Spleen (tissue), 11 donors: ENCODE measurements at regions not wholly inside any gene's neighbourhood (a gene's known extent, or its start where the extent isn't known, plus 50 kb on each side); places are given as distances from the start of the nearest gene placed in this dataset.

ENCODE experiments used
- DNase-seq: peaks from one replicate; pipeline ENCODE4 v3.0.0-alpha.2; 2020
- H3K27ac ChIP-seq, 8 donors: fragments of 200-600 bp; sonication (generic) in 7 of 8; 1 replicate in 4 of 8; 2 replicates in 4 of 8; pipeline versions ENCODE4 v1.5.0 to v1.8.0; 2016 to 2021; ENCODE audit warnings: inconsistent platforms in 4 of 8, mild to moderate bottlenecking in 4 of 8, moderate library complexity in 1 of 8
- H3K27me3 ChIP-seq, 7 donors: fragments of 200-600 bp; sonication (generic) in 6 of 7; replicated peaks in 1 of 7; 1 replicate in 4 of 7; 2 replicates in 3 of 7; pipeline versions ENCODE4 v1.5.0 to v1.8.0; 2016 to 2021; ENCODE audit warnings: inconsistent platforms in 3 of 7, mild to moderate bottlenecking in 1 of 7
- H3K36me3 ChIP-seq, 6 donors: fragments of 200-600 bp; sonication (generic) in 5 of 6; 1 replicate in 4 of 6; 2 replicates in 2 of 6; pipeline versions ENCODE4 v1.5.0 to v1.8.0; 2016 to 2021; ENCODE audit warnings: inconsistent platforms in 2 of 6
- H3K4me1 ChIP-seq, 6 donors: fragments of 200-600 bp; sonication (generic) in 5 of 6; 1 replicate in 3 of 6; 2 replicates in 3 of 6; pipeline versions ENCODE4 v1.5.0 to v1.8.0; 2016 to 2021; ENCODE audit warnings: inconsistent platforms in 3 of 6
- H3K4me3 ChIP-seq, 8 donors: fragments of 200-600 bp; sonication (generic) in 7 of 8; 1 replicate in 4 of 8; 2 replicates in 4 of 8; pipeline versions ENCODE4 v1.5.0 to v1.8.0; 2016 to 2021; ENCODE audit warnings: inconsistent platforms in 4 of 8, mild to moderate bottlenecking in 4 of 8, moderate library complexity in 2 of 8
- H3K9me3 ChIP-seq, 8 donors: fragments of 200-600 bp; sonication (generic) in 7 of 8; 1 replicate in 4 of 8; 2 replicates in 4 of 8; pipeline versions ENCODE4 v1.5.0 to v1.8.0; 2016 to 2021; ENCODE audit warnings: inconsistent platforms in 4 of 8
- POLR2A ChIP-seq, 3 donors: fragments of 450-650 bp; IDR thresholded peaks; one replicate each; pipeline ENCODE4 v1.5.1; 2017; ENCODE audit warnings: antibody characterized with exemption in 3 of 3, mild to moderate bottlenecking in 1 of 3
- POLR2AphosphoS5 ChIP-seq, 3 donors: sonication (generic); formaldehyde crosslinking; IDR thresholded peaks; one replicate each; pipeline ENCODE4 v1.5.1; 2017; ENCODE audit warnings: antibody characterized with exemption in 3 of 3
- WGBS, 5 donors: extraction: QIAGEN DNeasy Blood & Tissue Kit in 3 of 5; methylation state at CpG; one replicate each; pipeline versions ENCODE4 v1.1.5 to v1.1.7; 2013 to 2018; 5-methylcytosine and 5-hydroxymethylcytosine counted together
- intact Hi-C: fragments of 100-400 bp; cut with DNase I; formaldehyde crosslinking; loops from one replicate; pipeline ENCODE4 v1.15.0; 2023; ENCODE audit warnings: low total_unique reads
- TF ChIP-seq, protein P1 (sequence below), 11 experiments: fragments of 200-600 bp in 7 of 11; fragments of 450-650 bp in 4 of 11; sonication (generic) in 4 of 11; IDR thresholded peaks in 8 of 11; conservative IDR thresholded peaks in 3 of 11; 1 replicate in 7 of 11; 2 replicates in 4 of 11; pipeline versions ENCODE4 v1.4.0 to v1.8.0; 2016 to 2021; ENCODE audit warnings: antibody characterized with exemption in 11 of 11, inconsistent platforms in 4 of 11, mild to moderate bottlenecking in 1 of 11
- donor health status: healthy with polysubstance abuse.
- donor health status: DM: no; HTN: no; CAD: no; lungs with moderate emphysema.
- donor health status: DM: no; HTN: no; CAD: no.
- donor health status: Bipolar disorder and iron deficiency.
- donor health status: healthy.
- donor health status: DM: no; HTN: no; CAD: no.
- donor health status: DM: yes; HTN: yes; CAD: no.

DNA sequence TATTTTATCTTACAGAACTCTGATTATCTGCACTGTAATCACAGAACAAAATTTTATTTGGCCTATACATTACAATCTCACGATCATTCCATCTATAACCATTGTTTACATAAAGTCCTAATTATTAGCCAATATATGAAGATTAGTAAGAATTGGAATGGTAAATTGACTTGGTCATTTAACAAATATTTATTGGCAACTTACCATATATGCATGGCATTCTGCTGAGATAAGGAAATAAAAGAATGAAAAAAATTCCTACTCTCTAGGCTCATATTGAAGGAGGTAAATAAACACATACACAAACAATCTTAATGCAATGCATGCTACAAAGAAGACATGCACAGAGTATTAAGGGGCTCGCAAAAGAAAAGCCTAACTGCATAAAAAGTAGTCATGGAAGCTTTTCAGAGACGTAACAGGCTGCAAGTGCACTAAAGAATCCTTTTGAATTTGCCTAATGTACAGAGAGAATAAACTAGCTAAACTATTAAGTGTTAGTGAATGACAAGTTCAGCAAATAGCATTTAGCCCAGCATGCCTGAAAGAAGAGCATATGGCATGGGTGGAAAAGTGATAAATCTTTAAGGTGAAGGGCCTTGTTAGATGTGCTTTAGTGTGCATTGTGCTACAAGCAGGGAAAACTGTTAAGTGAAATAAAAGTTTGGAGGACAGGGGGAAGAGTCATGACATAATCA is 1131.1 kb downstream of the PCDH9 start:
- H3K4me1 ChIP-seq = no peaks in the 10 kb centered on the region
- no peak for TF ChIP-seq POLR2AphosphoS5 (IDR thresholded peaks at IDR 0.05)
- TF ChIP-seq, protein P1, sequence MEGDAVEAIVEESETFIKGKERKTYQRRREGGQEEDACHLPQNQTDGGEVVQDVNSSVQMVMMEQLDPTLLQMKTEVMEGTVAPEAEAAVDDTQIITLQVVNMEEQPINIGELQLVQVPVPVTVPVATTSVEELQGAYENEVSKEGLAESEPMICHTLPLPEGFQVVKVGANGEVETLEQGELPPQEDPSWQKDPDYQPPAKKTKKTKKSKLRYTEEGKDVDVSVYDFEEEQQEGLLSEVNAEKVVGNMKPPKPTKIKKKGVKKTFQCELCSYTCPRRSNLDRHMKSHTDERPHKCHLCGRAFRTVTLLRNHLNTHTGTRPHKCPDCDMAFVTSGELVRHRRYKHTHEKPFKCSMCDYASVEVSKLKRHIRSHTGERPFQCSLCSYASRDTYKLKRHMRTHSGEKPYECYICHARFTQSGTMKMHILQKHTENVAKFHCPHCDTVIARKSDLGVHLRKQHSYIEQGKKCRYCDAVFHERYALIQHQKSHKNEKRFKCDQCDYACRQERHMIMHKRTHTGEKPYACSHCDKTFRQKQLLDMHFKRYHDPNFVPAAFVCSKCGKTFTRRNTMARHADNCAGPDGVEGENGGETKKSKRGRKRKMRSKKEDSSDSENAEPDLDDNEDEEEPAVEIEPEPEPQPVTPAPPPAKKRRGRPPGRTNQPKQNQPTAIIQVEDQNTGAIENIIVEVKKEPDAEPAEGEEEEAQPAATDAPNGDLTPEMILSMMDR (IDR thresholded peaks at IDR 0.05 in 8 of 11, conservative IDR thresholded peaks at IDR 0.05 in 3 of 11) = no peak
- no peak for TF ChIP-seq POLR2A (IDR thresholded peaks at IDR 0.05)
- H3K27ac ChIP-seq = no peak overlapping the region
- H3K27me3 ChIP-seq = no peaks in the 10 kb centered on the region
- DNase-seq = no peak
- 50 to 81% (median 72%) methylated on average over 3 of the region's 3 CpGs for WGBS, 5 donors
- H3K4me3 ChIP-seq = no peak overlapping the region
- H3K9me3 ChIP-seq = peaks cover 0 to 11% (median 5%) of the 10 kb centered on the region in 8 donors
- intact Hi-C loops = no loop called here
- H3K36me3 ChIP-seq = no peaks in the 10 kb centered on the region

DNA sequence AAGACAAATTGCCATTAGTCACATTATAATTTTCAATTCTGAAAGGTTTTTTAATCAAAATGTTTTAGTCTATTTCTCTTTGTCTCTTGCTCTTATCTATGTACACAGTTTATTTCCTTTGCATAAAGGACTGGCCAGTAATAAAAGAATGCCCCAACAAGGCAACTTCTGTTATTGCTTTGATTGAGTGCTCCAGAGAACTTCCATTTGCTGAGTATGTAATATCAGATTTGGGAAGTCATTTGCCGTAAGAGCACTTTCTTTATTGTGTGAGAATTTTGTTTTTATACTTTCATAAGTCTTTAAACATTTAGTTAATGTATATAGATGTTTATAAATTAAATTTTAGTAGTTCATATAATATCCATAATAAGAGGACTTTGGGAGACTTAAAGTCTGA is 1140.4 kb downstream of the PCDH9 start:
- Histone ChIP-seq H3K9me3 (peaks cover 0 to 23% (median 5%) of the 10 kb centered on the region in 8 donors), H3K4me3 (no peak overlapping the region), H3K36me3 (no peaks in the 10 kb centered on the region), H3K27ac (no peak overlapping the region), H3K4me1 (no peaks in the 10 kb centered on the region), H3K27me3 (no peaks in the 10 kb centered on the region)
- DNase-seq = no peak
- 0 to 58% (median 2%) methylated on average over 1 of the region's 1 CpG for WGBS, 5 donors
- intact Hi-C loops = no loop called here
- no peak for TF ChIP-seq POLR2AphosphoS5 (IDR thresholded peaks at IDR 0.05)
- TF ChIP-seq, protein P1 (IDR thresholded peaks at IDR 0.05 in 8 of 11, conservative IDR thresholded peaks at IDR 0.05 in 3 of 11) = no peak

DNA sequence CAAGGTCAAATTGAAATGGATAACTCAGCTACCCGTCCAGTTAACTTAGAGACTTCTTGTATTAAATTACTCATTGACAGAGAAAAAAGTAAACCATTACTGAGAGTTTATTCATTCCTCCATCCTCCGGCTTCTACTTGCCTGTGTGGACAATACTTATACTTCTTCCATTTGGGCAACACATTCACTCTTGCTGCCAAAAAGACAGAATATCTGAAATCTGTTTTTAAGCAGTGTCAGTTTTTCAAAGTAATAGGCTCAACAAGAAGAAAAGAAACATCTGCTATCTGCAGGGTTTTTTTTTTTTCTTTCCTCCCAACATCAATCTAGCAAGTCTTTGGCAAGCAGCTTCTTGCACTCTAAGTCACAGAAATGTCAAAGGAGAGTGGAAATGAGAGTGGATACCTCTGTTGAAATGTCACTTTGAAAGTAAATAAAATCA is 1142.8 kb downstream of the PCDH9 start:
- H3K36me3 ChIP-seq = no peaks in the 10 kb centered on the region
- no peak overlapping the region for H3K27ac ChIP-seq
- H3K9me3 ChIP-seq = peaks cover 0 to 7% (median 1%) of the 10 kb centered on the region in 8 donors
- intact Hi-C loops = no loop called here
- DNase-seq = no peak
- no peaks in the 10 kb centered on the region for H3K4me1 ChIP-seq
- no peaks in the 10 kb centered on the region for H3K27me3 ChIP-seq
- no peak overlapping the region for H3K4me3 ChIP-seq
- 64 to 74% (median 68%) methylated on average over 2 of the region's 2 CpGs for WGBS, 5 donors
- TF ChIP-seq POLR2AphosphoS5 (IDR thresholded peaks at IDR 0.05) (no peak), POLR2A (IDR thresholded peaks at IDR 0.05) (no peak)
- TF ChIP-seq, protein P1 (IDR thresholded peaks at IDR 0.05 in 8 of 11, conservative IDR thresholded peaks at IDR 0.05 in 3 of 11) = no peak

DNA sequence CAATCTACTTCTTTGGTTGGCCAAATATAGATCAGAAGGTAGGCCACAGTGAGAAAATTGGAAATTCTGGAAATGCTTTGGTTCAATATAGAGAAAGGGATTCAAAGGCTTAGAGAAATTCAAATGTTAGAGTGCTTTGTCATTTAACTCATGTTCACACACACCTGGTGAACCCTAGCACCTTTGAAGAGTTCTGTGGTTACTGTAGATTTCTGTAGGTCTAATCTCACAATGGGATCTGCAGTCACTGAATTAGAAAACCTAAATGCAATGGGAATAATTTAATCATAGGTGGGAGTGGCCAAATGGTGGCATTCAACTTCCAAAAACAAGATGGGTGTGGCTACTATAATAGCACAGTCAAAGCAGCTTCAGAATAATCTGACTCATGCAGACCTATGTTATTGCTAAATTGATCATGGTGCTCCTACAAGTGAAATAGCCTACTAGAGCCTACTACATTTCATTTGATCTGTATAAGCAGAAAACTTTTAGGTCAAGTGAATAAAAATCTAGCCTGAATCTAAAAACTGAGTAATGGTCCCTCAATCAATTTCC is 1152.9 kb downstream of the PCDH9 start:
- Histone ChIP-seq H3K27me3 (no peaks in the 10 kb centered on the region), H3K4me1 (no peaks in the 10 kb centered on the region), H3K36me3 (no peaks in the 10 kb centered on the region), H3K4me3 (no peak overlapping the region), H3K27ac (no peak overlapping the region), H3K9me3 (peaks cover 0 to 4% (median 0%) of the 10 kb centered on the region in 8 donors)
- TF ChIP-seq POLR2AphosphoS5 (IDR thresholded peaks at IDR 0.05) (no peak), POLR2A (IDR thresholded peaks at IDR 0.05) (no peak)
- TF ChIP-seq, protein P1 (IDR thresholded peaks at IDR 0.05 in 8 of 11, conservative IDR thresholded peaks at IDR 0.05 in 3 of 11) = no peak
- intact Hi-C loops = no loop called here
- no peak for DNase-seq
